Peyer's patch (tissue), 4 donors: ENCODE measurements at regions not wholly inside any gene's neighbourhood (a gene's known extent, or its start where the extent isn't known, plus 50 kb on each side); places are given as distances from the start of the nearest gene placed in this dataset.
"Not testable (repeated sequence)": the region's sequence is repeated elsewhere in the genome, so short reads cannot be mapped to it uniquely, and the experiment has no call there.

ENCODE experiments used
- POLR2A ChIP-seq, 2 donors: fragments of 450-650 bp; IDR thresholded peaks; one replicate each; pipeline ENCODE4 v1.5.1; 2017; ENCODE audit warnings: antibody characterized with exemption in 2 of 2, mild to moderate bottlenecking in 2 of 2, moderate library complexity in 2 of 2
- TF ChIP-seq, protein P1 (sequence below), 6 experiments: fragments of 450-650 bp in 4 of 6; fragments of 200-600 bp in 2 of 6; sonication (generic) in 1 of 6; IDR thresholded peaks; one replicate each; pipeline ENCODE4 v1.5.1; 2017 to 2019; ENCODE audit warnings: antibody characterized with exemption in 6 of 6, mild to moderate bottlenecking in 3 of 6, moderate library complexity in 1 of 6

DNA sequence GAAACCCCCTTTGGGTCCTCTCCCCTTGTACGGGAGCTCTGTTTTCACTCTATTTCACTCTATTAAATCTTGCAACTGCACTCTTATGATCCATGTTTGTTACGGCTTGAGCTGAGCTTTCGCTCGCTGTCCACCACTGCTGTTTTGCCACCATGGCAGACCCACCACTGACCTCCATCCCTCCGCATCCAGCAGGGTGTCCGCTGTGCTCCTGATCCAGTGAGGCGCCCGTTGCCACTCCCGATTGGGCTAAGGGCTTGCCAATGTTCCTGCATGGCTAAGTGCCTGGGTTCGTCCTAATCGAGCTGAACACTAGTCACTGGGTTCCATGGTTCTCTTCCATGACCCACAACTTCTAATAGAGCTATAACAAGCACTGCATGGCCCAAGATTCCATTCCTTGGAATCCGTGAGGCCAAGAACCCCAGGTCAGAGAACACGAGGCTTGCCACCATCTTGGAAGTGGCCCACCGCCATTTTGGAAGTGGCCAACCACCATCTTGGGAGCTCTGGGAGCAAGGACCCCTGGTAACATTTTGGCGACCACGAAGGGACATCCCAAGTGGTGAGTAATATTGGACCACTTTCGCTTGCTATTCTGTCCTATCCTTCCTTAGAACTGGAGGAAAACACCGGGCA is 197.9 kb downstream of the PYDC2 start:
- TF ChIP-seq, protein P1, sequence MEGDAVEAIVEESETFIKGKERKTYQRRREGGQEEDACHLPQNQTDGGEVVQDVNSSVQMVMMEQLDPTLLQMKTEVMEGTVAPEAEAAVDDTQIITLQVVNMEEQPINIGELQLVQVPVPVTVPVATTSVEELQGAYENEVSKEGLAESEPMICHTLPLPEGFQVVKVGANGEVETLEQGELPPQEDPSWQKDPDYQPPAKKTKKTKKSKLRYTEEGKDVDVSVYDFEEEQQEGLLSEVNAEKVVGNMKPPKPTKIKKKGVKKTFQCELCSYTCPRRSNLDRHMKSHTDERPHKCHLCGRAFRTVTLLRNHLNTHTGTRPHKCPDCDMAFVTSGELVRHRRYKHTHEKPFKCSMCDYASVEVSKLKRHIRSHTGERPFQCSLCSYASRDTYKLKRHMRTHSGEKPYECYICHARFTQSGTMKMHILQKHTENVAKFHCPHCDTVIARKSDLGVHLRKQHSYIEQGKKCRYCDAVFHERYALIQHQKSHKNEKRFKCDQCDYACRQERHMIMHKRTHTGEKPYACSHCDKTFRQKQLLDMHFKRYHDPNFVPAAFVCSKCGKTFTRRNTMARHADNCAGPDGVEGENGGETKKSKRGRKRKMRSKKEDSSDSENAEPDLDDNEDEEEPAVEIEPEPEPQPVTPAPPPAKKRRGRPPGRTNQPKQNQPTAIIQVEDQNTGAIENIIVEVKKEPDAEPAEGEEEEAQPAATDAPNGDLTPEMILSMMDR (IDR thresholded peaks at IDR 0.05) = not testable (repeated sequence)
- not testable (repeated sequence) for TF ChIP-seq POLR2A (IDR thresholded peaks at IDR 0.05)
